ENCODE measurements at regions not wholly inside any gene's neighbourhood (a gene's known extent, or its start where the extent isn't known, plus 50 kb on each side); places are given as distances from the start of the nearest gene placed in this dataset.
"Not testable (repeated sequence)": the region's sequence is repeated elsewhere in the genome, so short reads cannot be mapped to it uniquely, and the experiment has no call there.

GRCh38 chr2:195119231-195119630 is 537.8 kb upstream of the SLC39A10 start:
- Histone ChIP-seq H3K4me3 (ENCODE audit: low read length) (no peak overlapping the region), H3K4me1 (ENCODE audit: control insufficient read depth, low read depth, low read length) (no peaks in the 10 kb centered on the region), H3K36me3 (ENCODE audit: control insufficient read depth, low read depth, low read length) (no peaks in the 10 kb centered on the region), H3K9ac (ENCODE audit: low read length) (no peak overlapping the region), H3K27ac (ENCODE audit: low read length) (no peak overlapping the region), H3K27me3 (ENCODE audit: control insufficient read depth, insufficient read depth, low read length) (no peaks in the 10 kb centered on the region), H3K9me3 (ENCODE audit: control insufficient read depth, low read depth, low read length) (peaks cover 7% of the 10 kb centered on the region)

DNA sequence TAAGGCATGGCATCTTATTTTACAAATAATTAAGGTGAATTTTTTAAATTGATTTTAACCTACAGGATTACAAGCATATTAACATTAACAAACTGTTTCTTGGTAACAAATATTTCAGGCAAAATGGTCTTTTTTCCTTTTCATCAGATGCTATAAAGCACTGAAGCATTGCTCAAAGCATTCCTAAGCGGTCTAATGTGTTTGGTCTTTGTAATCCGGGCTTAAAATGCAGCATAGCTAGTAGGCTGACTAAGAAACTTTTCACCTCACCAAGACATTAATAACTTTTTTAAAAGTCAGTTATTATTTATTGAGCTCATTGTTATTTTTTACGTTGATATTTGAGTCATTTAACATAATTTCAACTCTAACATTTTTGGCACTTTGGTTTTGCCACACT is 538.8 kb upstream of the SLC39A10 start:
- Histone ChIP-seq H3K27me3 (ENCODE audit: control insufficient read depth, insufficient read depth, low read length) (no peaks in the 10 kb centered on the region), H3K4me3 (ENCODE audit: low read length) (no peak overlapping the region), H3K9me3 (ENCODE audit: control insufficient read depth, low read depth, low read length) (peaks cover 7% of the 10 kb centered on the region), H3K4me1 (ENCODE audit: control insufficient read depth, low read depth, low read length) (no peaks in the 10 kb centered on the region), H3K36me3 (ENCODE audit: control insufficient read depth, low read depth, low read length) (no peaks in the 10 kb centered on the region), H3K9ac (ENCODE audit: low read length) (no peak overlapping the region), H3K27ac (ENCODE audit: low read length) (no peak overlapping the region)

- peaks cover 7% of the 10 kb centered on the region for H3K9me3 ChIP-seq (ENCODE audit: control insufficient read depth, low read depth, low read length)
- no peak overlapping the region for H3K4me3 ChIP-seq (ENCODE audit: low read length)
- H3K9ac ChIP-seq (ENCODE audit: low read length), result no peak overlapping the region
- H3K27ac ChIP-seq (ENCODE audit: low read length), result no peak overlapping the region
- H3K36me3 ChIP-seq (ENCODE audit: control insufficient read depth, low read depth, low read length), result no peaks in the 10 kb centered on the region
- H3K4me1 ChIP-seq (ENCODE audit: control insufficient read depth, low read depth, low read length), result no peaks in the 10 kb centered on the region
- no peaks in the 10 kb centered on the region for H3K27me3 ChIP-seq (ENCODE audit: control insufficient read depth, insufficient read depth, low read length)
Observed at GRCh38 chr2:195117011-195117410, 540.0 kb upstream of the SLC39A10 start.

GRCh38 chr2:195115738-195116137 is 541.3 kb upstream of the SLC39A10 start:
- no peak overlapping the region for H3K9ac ChIP-seq (ENCODE audit: low read length)
- no peak overlapping the region for H3K4me3 ChIP-seq (ENCODE audit: low read length)
- H3K27me3 ChIP-seq (ENCODE audit: control insufficient read depth, insufficient read depth, low read length), result no peaks in the 10 kb centered on the region

GRCh38 chr2:195108182-195108581 is 548.8 kb upstream of the SLC39A10 start:
- H3K4me3 ChIP-seq (ENCODE audit: low read length), result no peak overlapping the region
- H3K9ac ChIP-seq (ENCODE audit: low read length), result no peak overlapping the region
- H3K9me3 ChIP-seq (ENCODE audit: control insufficient read depth, low read depth, low read length), result no peaks in the 10 kb centered on the region

More at GRCh38 chr2:195115738-195116137, 541.3 kb upstream of the SLC39A10 start:
- H3K9me3 ChIP-seq (ENCODE audit: control insufficient read depth, low read depth, low read length), result peaks cover 7% of the 10 kb centered on the region
- H3K4me1 ChIP-seq (ENCODE audit: control insufficient read depth, low read depth, low read length), result no peaks in the 10 kb centered on the region
- H3K36me3 ChIP-seq (ENCODE audit: control insufficient read depth, low read depth, low read length), result no peaks in the 10 kb centered on the region
- no peak overlapping the region for H3K27ac ChIP-seq (ENCODE audit: low read length)

DNA sequence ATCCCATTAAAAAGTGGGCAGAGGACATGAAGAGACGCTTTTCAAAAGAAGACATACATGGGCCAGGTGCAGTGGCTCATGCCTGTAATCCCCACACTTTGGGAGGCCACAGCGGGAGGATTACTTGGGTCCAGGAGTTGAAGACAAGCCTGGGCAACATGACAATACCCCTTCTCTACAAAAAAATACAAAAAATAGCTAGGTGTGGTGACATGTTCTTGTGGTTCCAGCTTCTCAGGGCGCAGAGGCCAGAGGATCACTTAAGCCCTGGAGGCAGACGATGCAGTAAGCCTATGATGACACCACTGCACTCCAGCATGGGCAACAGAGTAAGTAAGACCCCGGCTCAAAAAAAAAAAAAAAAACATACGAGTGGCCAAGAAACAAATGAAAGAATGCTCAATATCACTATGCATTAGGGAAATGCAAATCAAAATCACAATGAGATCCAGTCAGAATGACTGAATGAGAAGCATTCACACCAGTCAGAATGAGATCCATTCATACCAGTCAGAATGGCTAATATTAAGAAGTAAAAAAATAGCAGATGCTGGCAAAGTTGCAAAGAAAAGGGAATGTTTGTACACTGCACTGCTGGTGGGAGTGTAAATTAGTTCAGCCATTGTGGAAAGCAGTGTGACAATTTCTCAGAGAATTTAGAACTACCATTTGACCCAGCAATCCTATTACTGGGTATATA is 550.2 kb upstream of the SLC39A10 start:
- Histone ChIP-seq H3K36me3 (ENCODE audit: control insufficient read depth, low read depth, low read length) (no peaks in the 10 kb centered on the region), H3K27ac (ENCODE audit: low read length) (no peak overlapping the region), H3K27me3 (ENCODE audit: control insufficient read depth, insufficient read depth, low read length) (no peaks in the 10 kb centered on the region), H3K9ac (ENCODE audit: low read length) (no peak overlapping the region), H3K4me1 (ENCODE audit: control insufficient read depth, low read depth, low read length) (no peaks in the 10 kb centered on the region), H3K9me3 (ENCODE audit: control insufficient read depth, low read depth, low read length) (no peaks in the 10 kb centered on the region), H3K4me3 (ENCODE audit: low read length) (no peak overlapping the region)

More at GRCh38 chr2:195108182-195108581, 548.8 kb upstream of the SLC39A10 start:
- Histone ChIP-seq H3K36me3 (ENCODE audit: control insufficient read depth, low read depth, low read length) (no peaks in the 10 kb centered on the region), H3K27ac (ENCODE audit: low read length) (no peak overlapping the region), H3K27me3 (ENCODE audit: control insufficient read depth, insufficient read depth, low read length) (no peaks in the 10 kb centered on the region), H3K4me1 (ENCODE audit: control insufficient read depth, low read depth, low read length) (no peaks in the 10 kb centered on the region)

GRCh38 chr2:195105581-195105980 is 551.4 kb upstream of the SLC39A10 start:
- H3K27me3 ChIP-seq (ENCODE audit: control insufficient read depth, insufficient read depth, low read length), result no peaks in the 10 kb centered on the region
- no peaks in the 10 kb centered on the region for H3K9me3 ChIP-seq (ENCODE audit: control insufficient read depth, low read depth, low read length)
- no peaks in the 10 kb centered on the region for H3K4me1 ChIP-seq (ENCODE audit: control insufficient read depth, low read depth, low read length)
- H3K36me3 ChIP-seq (ENCODE audit: control insufficient read depth, low read depth, low read length), result no peaks in the 10 kb centered on the region
- no peak overlapping the region for H3K27ac ChIP-seq (ENCODE audit: low read length)
- H3K4me3 ChIP-seq (ENCODE audit: low read length), result no peak overlapping the region
- no peak overlapping the region for H3K9ac ChIP-seq (ENCODE audit: low read length)

DNA sequence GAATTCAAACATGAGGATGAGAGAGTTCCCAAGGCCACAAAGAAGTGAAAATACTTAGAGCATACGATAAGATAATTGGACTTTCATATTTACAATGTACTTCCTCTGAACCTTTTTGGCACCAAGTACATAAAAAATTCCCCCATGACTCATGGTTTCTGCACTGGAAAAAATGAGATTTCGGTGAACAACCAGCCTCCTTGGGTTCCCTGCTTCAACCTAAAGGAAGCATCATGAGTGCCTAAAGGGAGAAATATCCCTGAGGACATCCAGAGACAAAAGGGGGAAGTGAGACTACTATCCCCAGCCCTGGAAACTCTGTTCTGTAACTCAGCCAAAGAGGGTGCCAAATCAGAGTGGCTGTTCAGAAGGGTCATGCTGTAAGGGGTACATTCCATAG is 562.7 kb upstream of the SLC39A10 start:
- Histone ChIP-seq H3K9ac (ENCODE audit: low read length) (no peak overlapping the region), H3K4me3 (ENCODE audit: low read length) (no peak overlapping the region), H3K27me3 (ENCODE audit: control insufficient read depth, insufficient read depth, low read length) (no peaks in the 10 kb centered on the region), H3K9me3 (ENCODE audit: control insufficient read depth, low read depth, low read length) (no peaks in the 10 kb centered on the region), H3K27ac (ENCODE audit: low read length) (no peak overlapping the region), H3K36me3 (ENCODE audit: control insufficient read depth, low read depth, low read length) (no peaks in the 10 kb centered on the region), H3K4me1 (ENCODE audit: control insufficient read depth, low read depth, low read length) (no peaks in the 10 kb centered on the region)

DNA sequence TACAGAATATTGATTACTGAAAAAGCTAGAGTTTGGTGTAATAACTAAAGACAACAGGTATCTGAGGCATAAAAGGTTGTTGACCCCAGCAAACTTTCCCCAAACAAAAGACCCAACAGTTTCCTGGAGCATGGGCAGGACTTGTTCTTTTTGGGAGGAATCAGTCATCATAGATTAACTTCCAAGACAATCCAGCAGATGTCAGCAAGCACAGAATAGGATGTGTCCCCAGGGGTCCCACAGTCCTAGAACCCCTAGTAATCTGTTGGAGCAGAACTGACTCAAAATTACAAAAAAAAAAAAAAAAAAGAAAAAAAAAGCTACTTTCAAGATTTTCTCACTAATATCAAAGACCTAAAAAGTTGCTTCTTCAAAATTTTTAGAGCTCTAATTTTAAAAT is 564.7 kb upstream of the SLC39A10 start:
- Histone ChIP-seq H3K27me3 (ENCODE audit: control insufficient read depth, insufficient read depth, low read length) (no peaks in the 10 kb centered on the region), H3K4me1 (ENCODE audit: control insufficient read depth, low read depth, low read length) (no peaks in the 10 kb centered on the region), H3K9me3 (ENCODE audit: control insufficient read depth, low read depth, low read length) (no peaks in the 10 kb centered on the region), H3K9ac (ENCODE audit: low read length) (no peak overlapping the region), H3K4me3 (ENCODE audit: low read length) (no peak overlapping the region), H3K36me3 (ENCODE audit: control insufficient read depth, low read depth, low read length) (no peaks in the 10 kb centered on the region), H3K27ac (ENCODE audit: low read length) (no peak overlapping the region)

DNA sequence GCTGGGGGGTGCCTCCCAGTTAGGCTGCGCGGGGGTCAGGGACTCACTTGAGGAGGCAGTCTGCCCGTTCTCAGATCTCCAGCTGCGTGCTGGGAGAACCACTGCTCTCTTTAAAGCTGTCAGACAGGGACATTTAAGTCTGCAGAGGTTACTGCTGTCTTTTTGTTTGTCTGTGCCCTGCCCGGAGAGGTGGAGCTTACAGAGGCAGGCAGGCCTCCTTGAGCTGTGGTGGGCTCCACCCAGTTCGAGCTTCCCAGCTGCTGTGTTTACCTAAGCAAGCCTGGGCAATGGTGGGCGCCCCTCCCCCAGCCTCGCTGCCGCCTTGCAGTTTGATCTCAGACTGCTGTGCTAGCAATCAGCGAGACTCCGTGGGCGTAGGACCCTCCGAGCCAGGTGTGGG is 584.2 kb upstream of the SLC39A10 start:
- H3K9me3 ChIP-seq (ENCODE audit: control insufficient read depth, low read depth, low read length); H3K36me3 ChIP-seq (ENCODE audit: control insufficient read depth, low read depth, low read length); H3K9ac ChIP-seq (ENCODE audit: low read length); H3K4me1 ChIP-seq (ENCODE audit: control insufficient read depth, low read depth, low read length); H3K4me3 ChIP-seq (ENCODE audit: low read length); H3K27ac ChIP-seq (ENCODE audit: low read length); H3K27me3 ChIP-seq (ENCODE audit: control insufficient read depth, insufficient read depth, low read length): not testable (repeated sequence)

DNA sequence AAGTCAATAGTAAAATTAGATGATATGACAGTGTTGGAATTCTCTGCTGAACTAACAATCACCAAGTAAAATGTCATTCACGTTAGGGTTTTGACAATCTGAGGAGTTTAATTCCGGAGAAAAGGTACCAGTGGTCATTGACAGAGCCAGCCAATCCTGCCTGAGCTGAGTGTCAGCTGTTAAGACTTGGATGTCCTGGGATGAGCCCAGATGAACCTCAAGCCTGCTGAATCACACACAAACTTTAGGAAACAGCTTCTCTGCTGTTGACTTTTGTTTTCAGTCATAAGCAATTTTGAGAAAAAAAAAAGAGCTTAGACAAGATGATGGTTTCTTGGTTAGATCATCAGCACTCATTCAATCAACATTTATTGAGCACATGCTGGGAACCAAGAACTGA is 600.0 kb upstream of the SLC39A10 start:
- Histone ChIP-seq H3K4me3 (ENCODE audit: low read length) (no peak overlapping the region), H3K27me3 (ENCODE audit: control insufficient read depth, insufficient read depth, low read length) (no peaks in the 10 kb centered on the region), H3K36me3 (ENCODE audit: control insufficient read depth, low read depth, low read length) (no peaks in the 10 kb centered on the region), H3K9me3 (ENCODE audit: control insufficient read depth, low read depth, low read length) (no peaks in the 10 kb centered on the region), H3K27ac (ENCODE audit: low read length) (no peak overlapping the region), H3K4me1 (ENCODE audit: control insufficient read depth, low read depth, low read length) (no peaks in the 10 kb centered on the region), H3K9ac (ENCODE audit: low read length) (no peak overlapping the region)

- Histone ChIP-seq H3K36me3 (ENCODE audit: control insufficient read depth, low read depth, low read length) (no peaks in the 10 kb centered on the region), H3K27ac (ENCODE audit: low read length) (no peak overlapping the region), H3K27me3 (ENCODE audit: control insufficient read depth, insufficient read depth, low read length) (no peaks in the 10 kb centered on the region), H3K9ac (ENCODE audit: low read length) (no peak overlapping the region), H3K4me1 (ENCODE audit: control insufficient read depth, low read depth, low read length) (no peaks in the 10 kb centered on the region), H3K4me3 (ENCODE audit: low read length) (no peak overlapping the region), H3K9me3 (ENCODE audit: control insufficient read depth, low read depth, low read length) (no peaks in the 10 kb centered on the region)
Observed at GRCh38 chr2:195055996-195056395, 601.0 kb upstream of the SLC39A10 start.
